Esophagus squamous epithelium (tissue), 5 donors: ENCODE measurements at regions not wholly inside any gene's neighbourhood (a gene's known extent, or its start where the extent isn't known, plus 50 kb on each side); places are given as distances from the start of the nearest gene placed in this dataset.

Source experiments
- DNase-seq: peaks from one replicate; lab custom pipeline; 2025; lab: John Stamatoyannopoulos, UW
- H3K27ac ChIP-seq, 4 donors: fragments of 200-600 bp; sonication (generic); one replicate each; pipeline ENCODE4 v1.5.1; 2016 to 2019; ENCODE audit warnings: mild to moderate bottlenecking in 1 of 4
- H3K27me3 ChIP-seq, 4 donors: fragments of 200-600 bp; sonication (generic); 1 replicate in 3 of 4; 2 replicates in 1 of 4; pipeline versions ENCODE4 v1.5.1 to v1.6.0; 2017 to 2021; ENCODE audit warnings: antibody characterized with exemption in 1 of 4
- H3K36me3 ChIP-seq, 3 donors: fragments of 200-600 bp; sonication (generic); one replicate each; pipeline ENCODE4 v1.5.1; 2016 to 2019
- H3K4me1 ChIP-seq, 3 donors: fragments of 200-600 bp; sonication (generic); one replicate each; pipeline ENCODE4 v1.5.1; 2017 to 2019
- H3K4me3 ChIP-seq, 4 donors: fragments of 200-600 bp; sonication (generic); 1 replicate in 3 of 4; 2 replicates in 1 of 4; pipeline ENCODE4 v1.5.1; 2016 to 2019; ENCODE audit warnings: mild to moderate bottlenecking in 2 of 4, moderate library complexity in 1 of 4
- H3K9me3 ChIP-seq, 3 donors: fragments of 200-600 bp; sonication (generic); one replicate each; pipeline ENCODE4 v1.5.1; 2016 to 2019
- CTCF ChIP-seq, 6 experiments: fragments of 450-650 bp in 4 of 6; fragments of 200-600 bp in 2 of 6; sonication (generic) in 2 of 6; IDR thresholded peaks; one replicate each; pipeline ENCODE4 v1.5.1; 2016 to 2019; ENCODE audit warnings: antibody characterized with exemption in 6 of 6, mild to moderate bottlenecking in 4 of 6, moderate library complexity in 4 of 6
- POLR2A ChIP-seq, 4 donors: fragments of 450-650 bp; IDR thresholded peaks; one replicate each; pipeline ENCODE4 v1.6.1; 2017; ENCODE audit warnings: antibody characterized with exemption in 4 of 4, mild to moderate bottlenecking in 4 of 4, moderate library complexity in 3 of 4
- WGBS, 2 donors: methylation state at CpG; one replicate each; pipeline ENCODE4 v1.1.5; 2018; 5-methylcytosine and 5-hydroxymethylcytosine counted together
- intact Hi-C: fragments of 100-400 bp; cut with DNase I; formaldehyde crosslinking; loops from one replicate; pipeline ENCODE4 v1.15.0; 2022
- donor health status: DM: yes; HTN: yes; CAD: no.

DNA sequence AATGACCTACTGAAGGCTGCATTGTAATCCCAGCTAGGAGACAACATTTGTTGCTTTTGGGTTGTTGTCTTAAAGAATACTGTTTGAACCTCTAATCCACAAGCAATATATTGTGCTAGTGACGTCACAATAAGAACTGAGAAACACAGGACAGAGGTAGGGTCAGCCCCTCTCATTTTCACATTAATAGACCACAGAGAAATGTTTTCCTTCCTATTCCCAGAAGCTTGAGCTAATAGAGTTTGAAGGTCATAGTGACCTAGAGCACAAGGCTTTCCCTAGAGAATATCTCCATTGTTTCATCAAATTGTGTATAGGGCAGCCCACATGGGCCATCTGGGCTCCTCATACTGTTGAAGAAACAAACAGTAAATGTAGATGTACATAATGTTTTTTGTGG, 300.9 kb upstream of the AKR1E2 start:
- Histone ChIP-seq H3K9me3 (no peaks in the 10 kb centered on the region), H3K4me3 (no peak overlapping the region), H3K27me3 (no peaks in the 10 kb centered on the region), H3K27ac (no peak overlapping the region), H3K4me1 (peaks cover 0 to 4% (median 0%) of the 10 kb centered on the region in 3 donors), H3K36me3 (no peaks in the 10 kb centered on the region)
- no peak for DNase-seq
- WGBS, 2 donors: 67 to 89% methylated on average over 1 of the region's 1 CpG
- intact Hi-C loops: no loop called here
- TF ChIP-seq POLR2A (IDR thresholded peaks at IDR 0.05) (no peak), CTCF (IDR thresholded peaks at IDR 0.05) (no peak)

DNA sequence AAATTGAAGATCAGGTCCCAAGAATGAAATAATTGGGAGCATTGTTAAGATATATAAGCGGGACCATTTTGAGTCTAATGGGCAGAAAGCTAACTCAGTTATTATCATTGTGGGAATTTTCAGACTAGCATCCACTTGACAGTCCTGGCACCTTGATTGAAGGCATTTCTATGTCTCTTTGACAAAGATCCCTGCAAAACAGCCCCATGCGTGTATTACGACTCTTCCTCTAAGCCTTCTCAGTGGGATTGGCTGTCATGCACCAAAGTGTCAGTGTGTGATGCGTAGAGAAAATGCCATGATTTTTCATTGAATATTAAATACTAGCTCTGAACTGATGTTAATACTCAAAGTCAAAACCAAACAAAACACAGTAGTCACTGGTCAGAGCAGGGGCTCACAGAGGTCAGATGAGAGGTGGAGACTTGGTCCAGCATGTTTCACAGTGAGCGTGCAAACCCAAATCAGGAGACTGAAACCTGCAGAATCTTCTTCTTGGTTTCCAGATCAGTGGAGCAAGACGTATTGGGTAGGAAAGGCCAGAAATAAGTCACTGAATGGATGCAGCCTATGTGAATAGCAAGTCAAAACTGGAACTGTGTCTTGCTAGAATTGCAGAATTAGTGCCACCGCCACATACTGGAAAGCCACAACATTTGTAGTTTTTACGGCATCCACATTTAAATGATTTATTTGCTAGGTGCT, 303.6 kb upstream of the AKR1E2 start:
- H3K4me1 ChIP-seq: peaks cover 0 to 4% (median 0%) of the 10 kb centered on the region in 3 donors
- no peak for TF ChIP-seq CTCF (IDR thresholded peaks at IDR 0.05)
- no peak for TF ChIP-seq POLR2A (IDR thresholded peaks at IDR 0.05)
- H3K9me3 ChIP-seq: no peaks in the 10 kb centered on the region
- no peak overlapping the region for H3K4me3 ChIP-seq
- H3K27ac ChIP-seq: no peak overlapping the region
- no peak for DNase-seq
- intact Hi-C loops: no loop called here
- no peaks in the 10 kb centered on the region for H3K36me3 ChIP-seq
- 91 to 94% methylated on average over 8 of the region's 8 CpGs for WGBS, 2 donors
- no peaks in the 10 kb centered on the region for H3K27me3 ChIP-seq

- 100% methylated on average over 2 to 3 of the region's 3 CpGs for WGBS, 2 donors
- no peaks in the 10 kb centered on the region for H3K36me3 ChIP-seq
- H3K9me3 ChIP-seq: no peaks in the 10 kb centered on the region
- no peak overlapping the region for H3K27ac ChIP-seq
- H3K4me1 ChIP-seq: no peaks in the 10 kb centered on the region
- intact Hi-C loops: no loop called here
- TF ChIP-seq POLR2A (IDR thresholded peaks at IDR 0.05): no peak
- no peak for TF ChIP-seq CTCF (IDR thresholded peaks at IDR 0.05)
- H3K4me3 ChIP-seq: no peak overlapping the region
- H3K27me3 ChIP-seq: no peaks in the 10 kb centered on the region
- DNase-seq: no peak
These were observed 306.2 kb upstream of the AKR1E2 start for GRCh38 chr10:4519658-4520402.

GRCh38 chr10:4517746-4518145, 308.3 kb upstream of the AKR1E2 start:
- Histone ChIP-seq H3K4me3 (no peak overlapping the region), H3K9me3 (no peaks in the 10 kb centered on the region), H3K4me1 (peaks cover 0 to 12% (median 4%) of the 10 kb centered on the region in 3 donors), H3K36me3 (no peaks in the 10 kb centered on the region), H3K27me3 (no peaks in the 10 kb centered on the region), H3K27ac (no peak overlapping the region)
- WGBS, 2 donors: 78 to 83% methylated on average over 1 of the region's 1 CpG
- intact Hi-C loops: no loop called here
- TF ChIP-seq CTCF (IDR thresholded peaks at IDR 0.05) (no peak), POLR2A (IDR thresholded peaks at IDR 0.05) (no peak)
- DNase-seq: no peak

DNA sequence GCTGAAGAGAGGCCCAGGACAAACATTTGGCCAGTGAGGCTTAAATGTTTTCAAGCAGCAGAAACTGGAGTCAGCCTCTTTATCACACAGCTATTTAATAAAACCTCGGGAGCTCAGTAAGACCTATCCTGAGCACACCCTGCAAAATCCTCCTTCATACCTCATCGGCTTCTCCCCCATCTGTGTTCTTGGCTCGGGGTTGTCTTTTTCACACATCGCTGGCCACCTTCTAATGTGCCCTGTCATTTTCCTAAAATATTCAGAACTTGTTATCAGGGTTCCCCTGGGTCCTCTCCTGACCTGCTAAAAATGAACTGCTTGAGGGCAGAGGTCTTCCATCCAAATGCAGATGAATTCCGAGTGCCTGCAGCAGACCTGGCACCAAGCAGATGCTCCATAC, 310.3 kb upstream of the AKR1E2 start:
- H3K27ac ChIP-seq: peak overlapping the region in 3 of 4 donors; percentile 38 to 75 (median 66)
- intact Hi-C loops: no loop called here
- TF ChIP-seq CTCF (IDR thresholded peaks at IDR 0.05): no peak
- TF ChIP-seq POLR2A (IDR thresholded peaks at IDR 0.05): no peak
- no peak overlapping the region for H3K4me3 ChIP-seq
- no peaks in the 10 kb centered on the region for H3K9me3 ChIP-seq
- H3K27me3 ChIP-seq: no peaks in the 10 kb centered on the region
- peaks cover 0 to 13% (median 4%) of the 10 kb centered on the region in 3 donors for H3K4me1 ChIP-seq
- WGBS, 2 donors: 83 to 93% methylated on average over 4 to 5 of the region's 5 CpGs
- no peak for DNase-seq
- H3K36me3 ChIP-seq: no peaks in the 10 kb centered on the region
